ENCODE measurements at regions not wholly inside any gene's neighbourhood (a gene's known extent, or its start where the extent isn't known, plus 50 kb on each side); places are given as distances from the start of the nearest gene placed in this dataset.
A peak's percentile ranks its signal among the peaks of the same experiment; 100 is the strongest.

DNA sequence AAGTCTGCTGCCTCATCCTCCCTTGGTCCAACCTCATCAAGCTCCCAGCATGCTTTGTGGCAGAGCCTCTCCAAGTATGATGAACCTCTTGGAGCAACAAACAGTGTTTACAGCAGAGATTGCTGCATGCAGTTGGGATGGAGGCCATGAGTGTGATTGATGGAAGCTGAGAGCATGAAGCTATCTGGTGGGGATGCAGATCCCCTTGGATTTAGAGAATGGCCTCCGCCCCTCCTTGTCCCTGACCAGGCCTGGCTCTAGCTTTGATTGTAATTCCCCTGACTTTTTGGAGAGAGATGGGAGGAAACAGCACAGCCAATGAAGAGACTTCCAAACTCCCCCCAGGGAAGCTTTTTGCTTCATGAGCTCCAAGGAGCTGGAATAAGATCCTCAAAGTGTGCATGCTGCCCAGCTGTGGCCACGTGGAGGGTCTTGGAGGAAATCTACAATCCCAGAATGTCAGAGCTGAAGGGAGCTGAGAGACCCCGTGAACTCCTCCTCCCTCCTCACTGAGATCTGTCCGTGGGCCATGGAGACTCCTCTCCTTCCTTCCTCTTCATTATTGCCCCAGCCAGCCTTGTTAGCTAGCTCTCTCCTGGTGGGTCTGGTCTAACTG, 165.3 kb upstream of the USP24 start:
- Histone ChIP-seq H4K20me1 (ENCODE audit: insufficient read depth, low read length) (no peaks in the 10 kb centered on the region), H2AFZ (ENCODE audit: low read length) (no peak overlapping the region), H3K79me2 (ENCODE audit: insufficient read depth, low read depth, low read length) (no peaks in the 10 kb centered on the region), H3K4me2 (ENCODE audit: low read length) (no peak overlapping the region), H3K4me3 (ENCODE audit: low read depth, low read length, poor library complexity, severe bottlenecking) (no peak overlapping the region), H3K4me1 (ENCODE audit: insufficient read depth, low read length, poor library complexity, severe bottlenecking) (no peaks in the 10 kb centered on the region), H3K36me3 (ENCODE audit: insufficient read depth, low read length) (no peaks in the 10 kb centered on the region), H3K27ac (ENCODE audit: low read depth, low read length, poor library complexity, severe bottlenecking) (no peak overlapping the region), H3K9me2 (ENCODE audit: insufficient read depth, low read length) (no peaks in the 10 kb centered on the region), H3K9me3 (ENCODE audit: low read length) (no peaks in the 10 kb centered on the region)
- ChIA-PET POLR2A (interaction anchor here (0.7 kb wide), 3 partner anchors 413 to 1273 kb away, joined by 3 read pairs; no protein-coding TSS in a partner anchor), CTCF (ENCODE audit: unreplicated experiment) (interaction anchor here (1.3 kb wide), 1 partner anchor 9 kb away, joined by 3 read pairs; no protein-coding TSS in a partner anchor)
- DNase-seq (ENCODE audit: low spot score) = no peak
- TF ChIP-seq, protein P1, sequence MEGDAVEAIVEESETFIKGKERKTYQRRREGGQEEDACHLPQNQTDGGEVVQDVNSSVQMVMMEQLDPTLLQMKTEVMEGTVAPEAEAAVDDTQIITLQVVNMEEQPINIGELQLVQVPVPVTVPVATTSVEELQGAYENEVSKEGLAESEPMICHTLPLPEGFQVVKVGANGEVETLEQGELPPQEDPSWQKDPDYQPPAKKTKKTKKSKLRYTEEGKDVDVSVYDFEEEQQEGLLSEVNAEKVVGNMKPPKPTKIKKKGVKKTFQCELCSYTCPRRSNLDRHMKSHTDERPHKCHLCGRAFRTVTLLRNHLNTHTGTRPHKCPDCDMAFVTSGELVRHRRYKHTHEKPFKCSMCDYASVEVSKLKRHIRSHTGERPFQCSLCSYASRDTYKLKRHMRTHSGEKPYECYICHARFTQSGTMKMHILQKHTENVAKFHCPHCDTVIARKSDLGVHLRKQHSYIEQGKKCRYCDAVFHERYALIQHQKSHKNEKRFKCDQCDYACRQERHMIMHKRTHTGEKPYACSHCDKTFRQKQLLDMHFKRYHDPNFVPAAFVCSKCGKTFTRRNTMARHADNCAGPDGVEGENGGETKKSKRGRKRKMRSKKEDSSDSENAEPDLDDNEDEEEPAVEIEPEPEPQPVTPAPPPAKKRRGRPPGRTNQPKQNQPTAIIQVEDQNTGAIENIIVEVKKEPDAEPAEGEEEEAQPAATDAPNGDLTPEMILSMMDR (conservative IDR thresholded peaks at IDR 0.05; ENCODE audit: low read length) = no peak
- intact Hi-C loops (cut with micrococcal nuclease; ENCODE audit: unreplicated experiment) = no loop called here
- no TSS peak for BruUV-seq (replicated peaks)

DNA sequence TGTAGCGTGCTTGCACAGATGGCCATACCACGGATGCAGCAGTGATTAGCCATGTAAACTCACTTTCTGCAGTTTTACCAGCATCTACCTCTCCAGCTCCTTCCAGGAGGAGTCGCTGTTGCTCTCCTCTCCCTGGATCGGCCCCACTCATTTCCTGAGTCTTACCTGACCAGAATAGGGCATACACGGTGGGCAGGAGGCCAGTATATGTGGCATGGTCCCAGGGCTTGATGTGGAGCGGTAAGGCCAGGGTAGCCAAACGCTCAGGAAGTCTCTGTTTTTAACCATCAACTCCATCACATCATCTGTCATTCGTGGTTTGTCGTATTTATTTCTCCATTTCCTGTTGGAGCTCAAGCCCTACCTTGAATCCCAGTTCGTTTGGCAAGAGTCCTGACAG, 163.4 kb upstream of the USP24 start:
- DNase-seq (ENCODE audit: low spot score) = peak; percentile 16
- Histone ChIP-seq H3K27ac (ENCODE audit: low read depth, low read length, poor library complexity, severe bottlenecking) (no peak overlapping the region), H3K9me3 (ENCODE audit: low read length) (no peaks in the 10 kb centered on the region), H3K4me2 (ENCODE audit: low read length) (no peak overlapping the region), H3K79me2 (ENCODE audit: insufficient read depth, low read depth, low read length) (no peaks in the 10 kb centered on the region), H3K9me2 (ENCODE audit: insufficient read depth, low read length) (no peaks in the 10 kb centered on the region), H3K4me1 (ENCODE audit: insufficient read depth, low read length, poor library complexity, severe bottlenecking) (no peaks in the 10 kb centered on the region), H3K36me3 (ENCODE audit: insufficient read depth, low read length) (no peaks in the 10 kb centered on the region), H3K4me3 (ENCODE audit: low read depth, low read length, poor library complexity, severe bottlenecking) (no peak overlapping the region), H2AFZ (ENCODE audit: low read length) (no peak overlapping the region), H4K20me1 (ENCODE audit: insufficient read depth, low read length) (no peaks in the 10 kb centered on the region)
- TF ChIP-seq, protein P1 (conservative IDR thresholded peaks at IDR 0.05; ENCODE audit: low read length) = peak; percentile 72
- TF ChIP-seq EZH2phosphoT487 (IDR thresholded peaks at IDR 0.05; ENCODE audit: borderline replicate concordance, low read depth, low read length) = no peak
- intact Hi-C loops (cut with micrococcal nuclease; ENCODE audit: unreplicated experiment) = loop anchor here (5.0 kb wide), 2 partner anchors 1209 to 1329 kb away; no protein-coding TSS in a partner anchor
- BruUV-seq (replicated peaks) = no TSS peak
- POLR2A ChIA-PET = no interaction called here
- CTCF ChIA-PET (ENCODE audit: unreplicated experiment) = interaction anchor here (0.6 kb wide), 1 partner anchor 19 kb away, joined by 3 read pairs; no protein-coding TSS in a partner anchor

DNA sequence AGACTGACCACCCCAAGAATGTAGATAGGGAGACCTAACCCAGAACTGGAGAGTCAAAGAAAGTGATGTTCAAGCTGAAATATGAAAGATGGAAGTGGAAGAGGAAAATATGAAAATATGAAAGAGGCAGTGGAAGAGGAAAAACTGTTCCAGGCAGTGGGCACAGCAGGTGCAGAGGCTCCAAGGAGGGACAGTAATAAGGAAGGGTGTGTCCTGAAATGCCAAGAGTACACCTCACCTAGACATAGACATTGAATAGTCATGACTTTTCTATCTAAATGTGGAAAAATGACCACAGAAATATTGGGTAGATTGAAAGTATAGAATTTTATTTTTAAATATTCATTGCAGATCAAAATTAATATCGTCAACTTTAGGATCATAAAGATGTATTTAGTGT, 161.7 kb upstream of the USP24 start:
- no peak overlapping the region for H2AFZ ChIP-seq (ENCODE audit: low read length)
- POLR2A ChIA-PET = no interaction called here
- no TSS peak for BruUV-seq (replicated peaks)
- no peak for TF ChIP-seq EZH2phosphoT487 (IDR thresholded peaks at IDR 0.05; ENCODE audit: borderline replicate concordance, low read depth, low read length)
- TF ChIP-seq, protein P1 (conservative IDR thresholded peaks at IDR 0.05; ENCODE audit: low read length) = no peak
- H3K9me3 ChIP-seq (ENCODE audit: low read length) = no peaks in the 10 kb centered on the region
- H3K4me2 ChIP-seq (ENCODE audit: low read length) = no peak overlapping the region
- H4K20me1 ChIP-seq (ENCODE audit: insufficient read depth, low read length) = no peaks in the 10 kb centered on the region
- no peak overlapping the region for H3K4me3 ChIP-seq (ENCODE audit: low read depth, low read length, poor library complexity, severe bottlenecking)
- no peak overlapping the region for H3K27ac ChIP-seq (ENCODE audit: low read depth, low read length, poor library complexity, severe bottlenecking)
- intact Hi-C loops (cut with micrococcal nuclease; ENCODE audit: unreplicated experiment) = loop anchor here (5.0 kb wide), 2 partner anchors 1210 to 1330 kb away; no protein-coding TSS in a partner anchor
- CTCF ChIA-PET (ENCODE audit: unreplicated experiment) = no interaction called here
- H3K9me2 ChIP-seq (ENCODE audit: insufficient read depth, low read length) = no peaks in the 10 kb centered on the region
- no peaks in the 10 kb centered on the region for H3K36me3 ChIP-seq (ENCODE audit: insufficient read depth, low read length)
- H3K4me1 ChIP-seq (ENCODE audit: insufficient read depth, low read length, poor library complexity, severe bottlenecking) = no peaks in the 10 kb centered on the region
- H3K79me2 ChIP-seq (ENCODE audit: insufficient read depth, low read depth, low read length) = no peaks in the 10 kb centered on the region
- no peak for DNase-seq (ENCODE audit: low spot score)
